ENCODE measurements at regions not wholly inside any gene's neighbourhood (a gene's known extent, or its start where the extent isn't known, plus 50 kb on each side); places are given as distances from the start of the nearest gene placed in this dataset.

DNA sequence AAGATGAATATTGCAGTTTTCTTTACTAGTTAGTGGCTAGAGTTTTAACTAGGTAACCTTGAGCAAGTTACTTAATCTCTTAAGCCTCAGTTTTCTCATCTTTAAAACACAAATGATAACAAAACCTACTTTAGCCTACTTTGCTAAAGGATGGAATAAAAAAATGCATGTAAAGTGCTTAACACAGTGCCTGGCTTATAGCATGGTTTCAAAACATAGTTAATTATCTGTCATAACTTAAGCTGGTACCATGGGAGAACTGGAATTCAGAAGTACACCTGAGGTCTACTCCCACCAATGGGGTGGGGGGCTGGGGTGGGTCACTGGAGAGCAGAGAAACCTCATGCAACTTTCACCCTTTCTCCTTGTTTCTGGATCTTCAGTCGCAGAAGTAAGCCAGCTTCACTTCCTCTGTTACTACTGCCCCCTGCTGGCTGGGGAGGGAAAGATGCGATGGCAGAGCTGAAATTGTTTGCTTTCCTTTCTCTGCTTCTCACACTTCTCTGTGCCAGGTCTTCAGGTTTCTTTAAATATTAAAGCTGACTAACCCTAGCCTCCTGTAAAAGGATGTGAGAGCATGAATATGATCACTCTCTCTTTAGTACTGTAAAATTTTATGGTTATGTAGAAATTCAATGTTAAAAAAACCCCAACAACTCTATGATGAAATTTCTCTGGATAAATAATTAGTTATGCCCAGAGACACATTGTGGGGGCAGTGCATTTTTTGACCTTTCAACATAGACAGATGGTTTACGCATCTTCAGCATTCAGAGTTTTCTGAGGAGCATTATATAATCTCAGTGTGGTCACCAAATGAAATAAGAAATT lies 324.2 kb downstream of the HLX start:
- Histone ChIP-seq H3K9me3 (ENCODE audit: severe bottlenecking) (no peaks in the 10 kb centered on the region), H3K27ac (no peak overlapping the region), H3K27me3 (ENCODE audit: insufficient read depth, low read depth, severe bottlenecking) (no peaks in the 10 kb centered on the region), H3K4me3 (ENCODE audit: low read depth, low read length) (no peak overlapping the region), H3K36me3 (no peaks in the 10 kb centered on the region)
- TF ChIP-seq, protein P1, sequence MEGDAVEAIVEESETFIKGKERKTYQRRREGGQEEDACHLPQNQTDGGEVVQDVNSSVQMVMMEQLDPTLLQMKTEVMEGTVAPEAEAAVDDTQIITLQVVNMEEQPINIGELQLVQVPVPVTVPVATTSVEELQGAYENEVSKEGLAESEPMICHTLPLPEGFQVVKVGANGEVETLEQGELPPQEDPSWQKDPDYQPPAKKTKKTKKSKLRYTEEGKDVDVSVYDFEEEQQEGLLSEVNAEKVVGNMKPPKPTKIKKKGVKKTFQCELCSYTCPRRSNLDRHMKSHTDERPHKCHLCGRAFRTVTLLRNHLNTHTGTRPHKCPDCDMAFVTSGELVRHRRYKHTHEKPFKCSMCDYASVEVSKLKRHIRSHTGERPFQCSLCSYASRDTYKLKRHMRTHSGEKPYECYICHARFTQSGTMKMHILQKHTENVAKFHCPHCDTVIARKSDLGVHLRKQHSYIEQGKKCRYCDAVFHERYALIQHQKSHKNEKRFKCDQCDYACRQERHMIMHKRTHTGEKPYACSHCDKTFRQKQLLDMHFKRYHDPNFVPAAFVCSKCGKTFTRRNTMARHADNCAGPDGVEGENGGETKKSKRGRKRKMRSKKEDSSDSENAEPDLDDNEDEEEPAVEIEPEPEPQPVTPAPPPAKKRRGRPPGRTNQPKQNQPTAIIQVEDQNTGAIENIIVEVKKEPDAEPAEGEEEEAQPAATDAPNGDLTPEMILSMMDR (IDR thresholded peaks at IDR 0.05; ENCODE audit: low read depth, low read length), result peak; percentile 95
- peak; percentile 88 for DNase-seq

DNA sequence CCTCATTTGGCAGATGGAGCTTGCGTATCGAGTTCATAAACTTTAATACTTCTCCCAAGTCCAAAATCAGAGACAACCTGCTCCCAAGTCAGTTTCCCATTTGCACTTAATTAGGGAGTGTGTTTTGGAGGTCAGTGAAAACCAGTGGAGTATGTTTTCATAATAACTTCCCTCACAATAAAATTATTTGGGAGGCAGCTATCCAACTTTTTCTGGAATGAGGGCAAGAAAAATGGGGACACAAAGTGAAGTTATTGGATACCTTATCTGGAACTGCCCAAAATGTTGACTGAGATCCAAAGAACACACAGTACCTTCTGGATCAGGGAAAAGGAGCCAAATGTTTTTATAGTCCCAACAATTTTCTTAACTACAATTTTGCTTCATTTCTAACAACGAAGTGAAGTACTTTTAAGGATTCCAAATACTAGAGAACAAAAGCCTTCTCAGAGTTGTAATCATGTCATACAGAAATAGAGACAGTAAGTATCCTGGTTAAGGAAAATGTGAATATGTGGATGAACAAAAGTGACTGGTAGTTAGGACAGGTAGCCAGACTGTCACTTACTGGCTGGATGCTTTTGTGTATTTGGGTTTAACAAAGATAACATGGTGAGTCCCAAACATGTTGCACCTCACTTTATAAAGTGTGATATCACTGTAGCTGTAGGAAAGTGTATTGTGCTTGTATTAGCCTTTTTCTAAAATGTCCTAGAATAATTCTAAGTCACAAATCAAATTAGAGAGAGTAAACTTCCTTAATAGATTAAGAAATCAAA lies 325.0 kb downstream of the HLX start:
- no peak for DNase-seq
- Histone ChIP-seq H3K27me3 (ENCODE audit: insufficient read depth, low read depth, severe bottlenecking) (no peaks in the 10 kb centered on the region), H3K36me3 (no peaks in the 10 kb centered on the region), H3K4me3 (ENCODE audit: low read depth, low read length) (no peak overlapping the region), H3K27ac (no peak overlapping the region), H3K9me3 (ENCODE audit: severe bottlenecking) (no peaks in the 10 kb centered on the region)
- TF ChIP-seq, protein P1 (IDR thresholded peaks at IDR 0.05; ENCODE audit: low read depth, low read length), result no peak

DNA sequence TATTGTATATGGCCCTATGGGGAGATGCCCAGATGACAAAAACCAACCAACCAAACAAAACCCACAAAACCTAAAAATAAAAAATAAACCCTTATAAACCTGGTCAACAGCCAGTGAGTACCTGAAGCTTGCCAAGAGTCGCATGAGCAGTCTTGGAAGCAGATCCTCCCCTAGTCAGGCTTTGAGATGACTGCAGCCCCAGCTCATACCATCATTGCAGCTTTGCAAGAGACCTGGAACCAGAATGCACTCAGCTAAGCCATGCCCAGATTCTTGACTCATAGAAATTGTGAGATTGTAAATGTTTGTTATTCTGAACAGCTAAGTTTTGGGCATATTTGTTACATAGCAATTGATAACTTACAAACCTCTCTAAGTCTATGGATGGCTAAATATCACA lies 326.8 kb downstream of the HLX start:
- Histone ChIP-seq H3K36me3 (no peaks in the 10 kb centered on the region), H3K4me3 (ENCODE audit: low read depth, low read length) (no peak overlapping the region), H3K27me3 (ENCODE audit: insufficient read depth, low read depth, severe bottlenecking) (no peaks in the 10 kb centered on the region), H3K9me3 (ENCODE audit: severe bottlenecking) (no peaks in the 10 kb centered on the region), H3K27ac (no peak overlapping the region)
- no peak for DNase-seq
- TF ChIP-seq, protein P1 (IDR thresholded peaks at IDR 0.05; ENCODE audit: low read depth, low read length), result no peak

DNA sequence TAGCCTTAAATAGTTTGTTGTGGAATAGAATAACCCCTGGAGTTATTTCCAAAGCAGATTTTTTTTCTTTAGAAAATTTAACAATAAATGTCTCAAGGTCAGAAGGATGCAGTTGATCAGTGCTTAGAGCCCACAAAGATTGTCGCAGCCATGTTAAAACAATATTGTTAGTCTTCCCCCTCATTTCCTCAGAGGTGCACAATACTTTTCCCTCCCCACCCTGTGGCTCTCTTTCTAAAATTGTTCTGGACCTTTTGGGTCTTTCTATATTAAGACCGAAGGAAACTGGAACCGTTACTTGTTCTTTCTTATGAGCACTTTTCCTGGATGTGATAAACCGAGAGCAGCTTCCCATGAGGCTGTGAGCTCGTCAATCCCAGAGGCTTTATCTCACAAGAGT lies 333.7 kb downstream of the HLX start:
- TF ChIP-seq, protein P1 (IDR thresholded peaks at IDR 0.05; ENCODE audit: low read depth, low read length), result no peak
- no peaks in the 10 kb centered on the region for H3K27me3 ChIP-seq (ENCODE audit: insufficient read depth, low read depth, severe bottlenecking)
- H3K9me3 ChIP-seq (ENCODE audit: severe bottlenecking), result no peaks in the 10 kb centered on the region
- no peak overlapping the region for H3K27ac ChIP-seq
- H3K36me3 ChIP-seq, result no peaks in the 10 kb centered on the region
- DNase-seq, result no peak
- H3K4me3 ChIP-seq (ENCODE audit: low read depth, low read length), result no peak overlapping the region

DNA sequence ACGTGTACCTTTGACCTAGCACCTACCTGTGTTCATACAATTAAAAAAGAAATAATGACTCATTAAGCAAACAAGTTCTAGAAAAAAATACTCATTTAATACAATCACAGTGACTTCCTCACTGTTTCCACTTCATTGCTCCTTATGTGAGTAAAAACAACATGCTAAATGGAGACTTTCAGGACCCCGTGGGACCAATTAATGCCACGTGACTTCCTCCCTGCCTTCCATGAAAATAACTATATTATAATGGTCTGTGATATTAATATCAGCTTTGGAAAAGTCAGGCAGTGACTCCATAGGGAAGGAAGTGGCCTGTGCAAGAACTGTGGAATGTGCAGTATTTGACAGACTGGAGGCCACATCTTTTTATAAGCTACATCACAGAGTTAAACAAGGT lies 337.8 kb downstream of the HLX start:
- Histone ChIP-seq H3K27ac (no peak overlapping the region), H3K36me3 (no peaks in the 10 kb centered on the region), H3K4me3 (ENCODE audit: low read depth, low read length) (no peak overlapping the region), H3K9me3 (ENCODE audit: severe bottlenecking) (no peaks in the 10 kb centered on the region), H3K27me3 (ENCODE audit: insufficient read depth, low read depth, severe bottlenecking) (no peaks in the 10 kb centered on the region)
- TF ChIP-seq, protein P1 (IDR thresholded peaks at IDR 0.05; ENCODE audit: low read depth, low read length), result no peak
- no peak for DNase-seq
